HL-60 (cell line): ENCODE measurements at regions not wholly inside any gene's neighbourhood (a gene's known extent, or its start where the extent isn't known, plus 50 kb on each side); places are given as distances from the start of the nearest gene placed in this dataset.

Source experiments
- CTCF ChIP-seq: IDR thresholded peaks from one replicate; pipeline ENCODE4 v1.5.1; 2011; ENCODE audit warnings: low read length, control low read depth, inconsistent platforms; ENCODE audit not compliant: insufficient read depth
- GABPA ChIP-seq: IDR thresholded peaks from 2 replicates; pipeline ENCODE4 v1.6.1; 2012; ENCODE audit warnings: low read depth
- POLR2AphosphoS5 ChIP-seq: IDR thresholded peaks from 2 replicates; pipeline ENCODE4 v1.6.1; 2012; ENCODE audit warnings: low read depth
- SPI1 ChIP-seq: IDR thresholded peaks from 2 replicates; pipeline ENCODE4 v1.6.1; 2012; ENCODE audit warnings: low read depth, mild to moderate bottlenecking, borderline replicate concordance
- TF ChIP-seq, protein P1 (sequence below): IDR thresholded peaks from 2 replicates; pipeline ENCODE4 v1.6.1; 2012; ENCODE audit warnings: low read depth; ENCODE audit not compliant: insufficient replicate concordance

- TF ChIP-seq POLR2AphosphoS5 (no peak), CTCF (no peak), GABPA (no peak), SPI1 (no peak)
- TF ChIP-seq, protein P1, sequence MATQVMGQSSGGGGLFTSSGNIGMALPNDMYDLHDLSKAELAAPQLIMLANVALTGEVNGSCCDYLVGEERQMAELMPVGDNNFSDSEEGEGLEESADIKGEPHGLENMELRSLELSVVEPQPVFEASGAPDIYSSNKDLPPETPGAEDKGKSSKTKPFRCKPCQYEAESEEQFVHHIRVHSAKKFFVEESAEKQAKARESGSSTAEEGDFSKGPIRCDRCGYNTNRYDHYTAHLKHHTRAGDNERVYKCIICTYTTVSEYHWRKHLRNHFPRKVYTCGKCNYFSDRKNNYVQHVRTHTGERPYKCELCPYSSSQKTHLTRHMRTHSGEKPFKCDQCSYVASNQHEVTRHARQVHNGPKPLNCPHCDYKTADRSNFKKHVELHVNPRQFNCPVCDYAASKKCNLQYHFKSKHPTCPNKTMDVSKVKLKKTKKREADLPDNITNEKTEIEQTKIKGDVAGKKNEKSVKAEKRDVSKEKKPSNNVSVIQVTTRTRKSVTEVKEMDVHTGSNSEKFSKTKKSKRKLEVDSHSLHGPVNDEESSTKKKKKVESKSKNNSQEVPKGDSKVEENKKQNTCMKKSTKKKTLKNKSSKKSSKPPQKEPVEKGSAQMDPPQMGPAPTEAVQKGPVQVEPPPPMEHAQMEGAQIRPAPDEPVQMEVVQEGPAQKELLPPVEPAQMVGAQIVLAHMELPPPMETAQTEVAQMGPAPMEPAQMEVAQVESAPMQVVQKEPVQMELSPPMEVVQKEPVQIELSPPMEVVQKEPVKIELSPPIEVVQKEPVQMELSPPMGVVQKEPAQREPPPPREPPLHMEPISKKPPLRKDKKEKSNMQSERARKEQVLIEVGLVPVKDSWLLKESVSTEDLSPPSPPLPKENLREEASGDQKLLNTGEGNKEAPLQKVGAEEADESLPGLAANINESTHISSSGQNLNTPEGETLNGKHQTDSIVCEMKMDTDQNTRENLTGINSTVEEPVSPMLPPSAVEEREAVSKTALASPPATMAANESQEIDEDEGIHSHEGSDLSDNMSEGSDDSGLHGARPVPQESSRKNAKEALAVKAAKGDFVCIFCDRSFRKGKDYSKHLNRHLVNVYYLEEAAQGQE = no peak
Measured at GRCh38 chr2:150375333-150375732, 112.1 kb downstream of the RND3 start.
